Panc1 (cell line): ENCODE measurements at regions not wholly inside any gene's neighbourhood (a gene's known extent, or its start where the extent isn't known, plus 50 kb on each side); places are given as distances from the start of the nearest gene placed in this dataset.
"Not testable (repeated sequence)": the region's sequence is repeated elsewhere in the genome, so short reads cannot be mapped to it uniquely, and the experiment has no call there.

Experiments
- ATAC-seq: fragments of 200-7000 bp; cut with Tn5 transposase; 2 replicates; pipeline ENCODE4 v1.9.1; 2020; ENCODE audit warnings: mild to moderate bottlenecking, moderate library complexity
- BruUV-seq: library from RNA; stranded (reverse); fragments of 400-500 nt; replicated peaks from 2 replicates; lab custom pipeline; 2021; lab: Mats Ljungman, UMichigan
- CTCF ChIA-PET: fragments of 300-600 bp; sonication (Branson Sonifier 250); formaldehyde crosslinking; loops from one replicate; lab custom pipeline; 2022; ENCODE audit warnings: antibody characterized with exemption; lab: Charles Lee
- POLR2A ChIA-PET: fragments of 300-600 bp; sonication (Branson Sonifier 250); formaldehyde crosslinking; loops from one replicate; lab custom pipeline; 2022; ENCODE audit warnings: antibody characterized with exemption; lab: Charles Lee
- DNase-seq: peaks from one replicate; pipeline ENCODE4 v3.0.0-alpha.2; 2010; ENCODE audit warnings: low read depth, low spot score
- H3K27ac ChIP-seq: 2 replicates; pipeline ENCODE4 v1.5.1; 2011; ENCODE audit warnings: mild to moderate bottlenecking, low read length, inconsistent platforms
- H3K27me3 ChIP-seq: fragments of 200-500 bp; sonication (Bioruptor generic); 2 replicates; pipeline ENCODE4 v1.6.0; 2014; ENCODE audit warnings: low read length, inconsistent platforms; ENCODE audit not compliant: control insufficient read depth, insufficient read depth
- H3K36me3 ChIP-seq: fragments of 200-500 bp; sonication (Bioruptor generic); 2 replicates; pipeline ENCODE4 v1.5.1; 2014; ENCODE audit warnings: inconsistent platforms, mild to moderate bottlenecking, low read length, moderate library complexity; ENCODE audit not compliant: control insufficient read depth, insufficient read depth
- H3K4me1 ChIP-seq: 2 replicates; pipeline ENCODE4 v1.5.1; 2011; ENCODE audit warnings: inconsistent platforms, mild to moderate bottlenecking, low read length, moderate library complexity; ENCODE audit not compliant: control insufficient read depth, insufficient read depth
- H3K4me3 ChIP-seq, 2 experiments: 2 replicates each; pipeline ENCODE4 v1.5.1; 2011 to 2012; ENCODE audit warnings: low read depth in 2 of 2, low read length in 2 of 2, mild to moderate bottlenecking in 2 of 2, inconsistent platforms in 1 of 2, moderate library complexity in 1 of 2
- H3K9me3 ChIP-seq: fragments of 200-500 bp; sonication (Bioruptor generic); 2 replicates; pipeline ENCODE4 v1.5.1; 2014; ENCODE audit warnings: low read depth, mild to moderate bottlenecking, inconsistent platforms, low read length, moderate library complexity; ENCODE audit not compliant: control insufficient read depth, insufficient read depth
- CTCF ChIP-seq: fragments of 450-650 bp; IDR thresholded peaks from 2 replicates; pipeline ENCODE4 v1.5.1; 2017; ENCODE audit warnings: mild to moderate bottlenecking
- POLR2AphosphoS5 ChIP-seq: IDR thresholded peaks from 2 replicates; pipeline ENCODE4 v1.6.1; 2012; ENCODE audit warnings: mild to moderate bottlenecking, low read depth, low read length, moderate library complexity
- REST ChIP-seq, 2 experiments: IDR thresholded peaks; 2 replicates each; pipeline ENCODE4 v1.6.1; 2011 to 2012; ENCODE audit warnings: low read depth in 2 of 2, control low read depth in 1 of 2, low read length in 1 of 2, mild to moderate bottlenecking in 1 of 2, moderate library complexity in 1 of 2; ENCODE audit not compliant: insufficient read depth in 1 of 2
- SIN3A ChIP-seq: IDR thresholded peaks from 2 replicates; pipeline ENCODE4 v1.6.1; 2012; ENCODE audit warnings: low read depth, mild to moderate bottlenecking, low read length, moderate library complexity, borderline replicate concordance; ENCODE audit not compliant: insufficient read depth
- TCF7L2 ChIP-seq: IDR thresholded peaks from 2 replicates; pipeline ENCODE4 v1.6.1; 2011; ENCODE audit warnings: mild to moderate bottlenecking, low read depth, low read length, inconsistent platforms
- in situ Hi-C: cut with HindIII; loops from 2 replicates; pipeline ENCODE4 v1.10.0; 2016; ENCODE audit warnings: low sequenced_read_pairs, low pct_unique_long_range_greater_than_20kb
- intact Hi-C: fragments of 100-400 bp; cut with micrococcal nuclease; formaldehyde crosslinking; loops from one replicate; pipeline ENCODE4 v1.10.0; 2022; ENCODE audit not compliant: unreplicated experiment

DNA sequence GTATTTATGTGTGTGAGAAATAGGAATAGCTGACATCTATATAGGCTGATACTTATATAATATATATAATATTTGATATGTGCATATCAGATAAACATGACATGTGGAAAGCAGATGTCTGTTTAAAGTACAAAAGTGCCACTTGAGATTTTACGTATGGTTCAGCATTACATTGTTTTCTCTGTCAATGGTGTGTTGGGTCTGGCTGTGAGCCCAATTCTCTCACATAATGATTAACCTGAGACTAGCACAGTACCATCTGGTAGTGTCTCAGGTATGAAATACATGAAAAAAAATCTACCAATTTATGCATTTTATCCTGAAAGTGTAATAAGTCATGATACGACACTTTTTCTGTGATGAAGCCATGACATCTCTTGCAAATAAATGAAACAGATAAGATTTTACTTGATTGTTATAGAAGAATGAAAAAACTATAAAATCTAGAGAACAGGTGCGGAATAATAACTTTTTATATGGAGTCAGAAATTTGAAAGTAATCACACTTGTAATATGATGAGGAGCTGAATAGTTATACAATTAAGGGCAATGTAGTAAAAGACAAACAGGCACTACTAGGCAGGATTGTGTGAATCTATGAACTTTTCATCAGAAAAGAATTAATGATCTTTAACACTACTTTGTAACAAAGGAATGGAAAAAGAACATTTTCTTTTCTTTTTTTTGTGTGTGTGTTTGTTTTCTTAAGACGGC, 1405.0 kb downstream of the OLFM4 start:
- in situ Hi-C loops = no loop called here
- ChIA-PET CTCF (no interaction called here), POLR2A (no interaction called here)
- ATAC-seq = no peak
- H3K4me1 ChIP-seq = no peaks in the 10 kb centered on the region
- no peak overlapping the region for H3K27ac ChIP-seq
- no peaks in the 10 kb centered on the region for H3K9me3 ChIP-seq
- BruUV-seq = no TSS peak
- no peak overlapping the region for H3K4me3 ChIP-seq
- H3K27me3 ChIP-seq = no peaks in the 10 kb centered on the region
- intact Hi-C loops = no loop called here
- no peak for DNase-seq
- TF ChIP-seq CTCF = no peak
- no peak for TF ChIP-seq SIN3A
- no peak for TF ChIP-seq POLR2AphosphoS5
- TF ChIP-seq TCF7L2 = no peak
- no peak for TF ChIP-seq REST (IDR thresholded peaks at IDR 0.05; ENCODE audit: insufficient read depth in 1 of 2, low read depth in 2 of 2, low read length in 1 of 2)
- no peaks in the 10 kb centered on the region for H3K36me3 ChIP-seq

GRCh38 chr13:54440853-54441400, 1412.3 kb downstream of the OLFM4 start:
- intact Hi-C loops, ATAC-seq, H3K4me1 ChIP-seq, H3K27ac ChIP-seq, POLR2A ChIA-PET, in situ Hi-C loops, H3K27me3 ChIP-seq, H3K4me3 ChIP-seq, H3K9me3 ChIP-seq, CTCF ChIA-PET, BruUV-seq, DNase-seq, H3K36me3 ChIP-seq: not testable (repeated sequence)

- DNase-seq = no peak
- intact Hi-C loops (no loop called here), in situ Hi-C loops (no loop called here)
- no peaks in the 10 kb centered on the region for H3K9me3 ChIP-seq
- no peaks in the 10 kb centered on the region for H3K27me3 ChIP-seq
- no peaks in the 10 kb centered on the region for H3K36me3 ChIP-seq
- no TSS peak for BruUV-seq
- no peak for ATAC-seq
- TF ChIP-seq TCF7L2 (no peak), REST (IDR thresholded peaks at IDR 0.05; ENCODE audit: insufficient read depth in 1 of 2, low read depth in 2 of 2, low read length in 1 of 2) (no peak), SIN3A (no peak), CTCF (no peak), POLR2AphosphoS5 (no peak)
- ChIA-PET POLR2A (no interaction called here), CTCF (no interaction called here)
- H3K4me1 ChIP-seq = no peaks in the 10 kb centered on the region
- no peak overlapping the region for H3K27ac ChIP-seq
- H3K4me3 ChIP-seq = no peak overlapping the region
These were observed 1416.8 kb downstream of the OLFM4 start for GRCh38 chr13:54445453-54445852.
